PFSK-1 (cell line): ENCODE measurements at regions not wholly inside any gene's neighbourhood (a gene's known extent, or its start where the extent isn't known, plus 50 kb on each side); places are given as distances from the start of the nearest gene placed in this dataset.

Source experiments
- FOXP2 ChIP-seq: optimal IDR thresholded peaks from 2 replicates; pipeline ENCODE3; 2011; ENCODE audit warnings: borderline replicate concordance, control low read depth, inconsistent platforms; ENCODE audit not compliant: insufficient read depth; ENCODE audit errors: extremely low read length, extremely low read depth
- POLR2AphosphoS5 ChIP-seq: IDR thresholded peaks from 2 replicates; pipeline ENCODE4 v1.6.1; 2012; ENCODE audit warnings: low read depth, mild to moderate bottlenecking, control low read depth, low read length, moderate library complexity
- REST ChIP-seq, 2 experiments: IDR thresholded peaks; 2 replicates each; pipeline versions ENCODE4 v1.6.1 to v1.8.0; 2011 to 2012; ENCODE audit warnings: low read depth in 2 of 2, low read length in 2 of 2, control low read depth in 1 of 2, inconsistent platforms in 1 of 2, mild to moderate bottlenecking in 1 of 2, moderate library complexity in 1 of 2; ENCODE audit not compliant: insufficient read depth in 1 of 2
- SIN3A ChIP-seq: IDR thresholded peaks from 2 replicates; pipeline ENCODE4 v1.6.1; 2012; ENCODE audit warnings: mild to moderate bottlenecking, low read length, moderate library complexity, borderline replicate concordance; ENCODE audit not compliant: insufficient read depth
- TAF1 ChIP-seq: IDR thresholded peaks from 2 replicates; pipeline ENCODE4 v1.6.1; 2012; ENCODE audit warnings: low read length, control low read depth, borderline replicate concordance; ENCODE audit not compliant: insufficient read depth

GRCh38 chr5:2173151-2173834 lies 290.6 kb upstream of the IRX4 start:
- TF ChIP-seq SIN3A (no peak), REST (IDR thresholded peaks at IDR 0.05; ENCODE audit: insufficient read depth in 1 of 2, low read depth in 2 of 2, low read length in 2 of 2) (no peak), TAF1 (no peak), FOXP2 (no peak), POLR2AphosphoS5 (no peak)

- TF ChIP-seq TAF1 (no peak), FOXP2 (no peak), REST (IDR thresholded peaks at IDR 0.05; ENCODE audit: insufficient read depth in 1 of 2, low read depth in 2 of 2, low read length in 2 of 2) (no peak), POLR2AphosphoS5 (no peak), SIN3A (no peak)
These were observed 289.7 kb upstream of the IRX4 start for GRCh38 chr5:2172471-2172870.

GRCh38 chr5:2170761-2171160 lies 288.0 kb upstream of the IRX4 start:
- TF ChIP-seq SIN3A (no peak), FOXP2 (no peak), TAF1 (no peak), REST (IDR thresholded peaks at IDR 0.05; ENCODE audit: insufficient read depth in 1 of 2, low read depth in 2 of 2, low read length in 2 of 2) (no peak), POLR2AphosphoS5 (no peak)

GRCh38 chr5:2169850-2170760 lies 287.4 kb upstream of the IRX4 start:
- TF ChIP-seq SIN3A (no peak), TAF1 (no peak), POLR2AphosphoS5 (no peak), FOXP2 (no peak), REST (IDR thresholded peaks at IDR 0.05; ENCODE audit: insufficient read depth in 1 of 2, low read depth in 2 of 2, low read length in 2 of 2) (no peak)
